PFSK-1 (cell line): ENCODE measurements at regions not wholly inside any gene's neighbourhood (a gene's known extent, or its start where the extent isn't known, plus 50 kb on each side); places are given as distances from the start of the nearest gene placed in this dataset.

Experiments
- FOXP2 ChIP-seq: optimal IDR thresholded peaks from 2 replicates; pipeline ENCODE3; 2011; ENCODE audit warnings: borderline replicate concordance, control low read depth, inconsistent platforms; ENCODE audit not compliant: insufficient read depth; ENCODE audit errors: extremely low read length, extremely low read depth
- POLR2AphosphoS5 ChIP-seq: IDR thresholded peaks from 2 replicates; pipeline ENCODE4 v1.6.1; 2012; ENCODE audit warnings: low read depth, mild to moderate bottlenecking, control low read depth, low read length, moderate library complexity
- REST ChIP-seq, 2 experiments: IDR thresholded peaks; 2 replicates each; pipeline versions ENCODE4 v1.6.1 to v1.8.0; 2011 to 2012; ENCODE audit warnings: low read depth in 2 of 2, low read length in 2 of 2, control low read depth in 1 of 2, inconsistent platforms in 1 of 2, mild to moderate bottlenecking in 1 of 2, moderate library complexity in 1 of 2; ENCODE audit not compliant: insufficient read depth in 1 of 2
- SIN3A ChIP-seq: IDR thresholded peaks from 2 replicates; pipeline ENCODE4 v1.6.1; 2012; ENCODE audit warnings: mild to moderate bottlenecking, low read length, moderate library complexity, borderline replicate concordance; ENCODE audit not compliant: insufficient read depth
- TAF1 ChIP-seq: IDR thresholded peaks from 2 replicates; pipeline ENCODE4 v1.6.1; 2012; ENCODE audit warnings: low read length, control low read depth, borderline replicate concordance; ENCODE audit not compliant: insufficient read depth

DNA sequence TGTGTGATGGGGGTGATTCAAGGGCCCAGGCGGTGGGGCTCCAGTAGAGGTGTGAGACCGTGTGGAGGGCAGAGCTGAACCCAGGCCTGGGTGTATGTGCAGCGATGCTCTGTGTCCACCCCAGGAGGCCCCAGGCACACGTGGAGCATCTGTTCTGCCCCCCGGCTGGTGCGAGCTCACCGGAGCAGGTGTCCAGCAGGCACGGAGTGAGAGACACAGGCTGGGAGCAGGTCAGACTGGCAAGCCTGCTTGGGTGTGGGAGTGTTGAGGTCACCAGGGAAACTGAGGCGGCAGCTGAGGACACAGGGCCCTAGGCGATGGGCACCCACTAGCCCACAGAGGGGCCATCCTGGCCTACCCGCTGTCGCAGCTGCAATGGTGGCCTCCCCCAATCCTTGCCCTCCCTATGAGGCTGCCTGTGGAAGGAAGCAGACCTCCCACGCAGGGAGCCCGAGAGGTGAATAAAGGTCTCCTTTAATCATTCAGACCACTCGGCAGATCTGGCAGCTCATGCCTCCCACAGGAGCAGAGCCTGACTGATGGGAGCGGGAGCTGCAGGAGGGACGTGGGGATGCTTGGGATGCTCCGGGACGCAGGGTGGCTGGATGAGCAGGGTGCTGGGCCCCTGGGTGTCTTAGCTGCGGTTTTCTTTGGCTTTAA is 1165.1 kb downstream of the BRD1 start:
- TF ChIP-seq POLR2AphosphoS5 (no peak), REST (IDR thresholded peaks at IDR 0.05; ENCODE audit: insufficient read depth in 1 of 2, low read depth in 2 of 2, low read length in 2 of 2) (no peak), FOXP2 (no peak)

DNA sequence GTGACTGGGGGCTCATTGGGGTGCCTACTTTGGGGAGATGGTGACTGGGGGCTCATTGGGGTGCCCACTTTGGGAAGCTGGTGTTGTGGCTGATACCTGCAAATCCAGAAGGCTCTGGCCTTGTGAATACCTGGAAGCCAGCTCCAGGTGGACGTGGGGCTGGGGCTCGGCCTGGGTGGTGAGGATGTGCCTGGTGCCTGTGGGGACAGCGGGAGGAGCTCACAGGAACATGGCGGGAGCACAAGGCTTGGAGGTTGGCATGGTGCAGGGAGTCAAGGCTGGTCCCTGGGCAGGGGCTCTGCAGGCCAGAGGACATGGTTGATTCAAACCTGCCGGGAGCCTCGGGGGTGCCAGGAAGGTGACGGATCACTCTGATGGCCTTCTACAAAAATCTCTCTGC is 1165.7 kb downstream of the BRD1 start:
- TF ChIP-seq SIN3A: no peak
- TF ChIP-seq POLR2AphosphoS5: no peak
- no peak for TF ChIP-seq TAF1
- no peak for TF ChIP-seq REST (IDR thresholded peaks at IDR 0.05; ENCODE audit: insufficient read depth in 1 of 2, low read depth in 2 of 2, low read length in 2 of 2)
- TF ChIP-seq FOXP2: no peak

DNA sequence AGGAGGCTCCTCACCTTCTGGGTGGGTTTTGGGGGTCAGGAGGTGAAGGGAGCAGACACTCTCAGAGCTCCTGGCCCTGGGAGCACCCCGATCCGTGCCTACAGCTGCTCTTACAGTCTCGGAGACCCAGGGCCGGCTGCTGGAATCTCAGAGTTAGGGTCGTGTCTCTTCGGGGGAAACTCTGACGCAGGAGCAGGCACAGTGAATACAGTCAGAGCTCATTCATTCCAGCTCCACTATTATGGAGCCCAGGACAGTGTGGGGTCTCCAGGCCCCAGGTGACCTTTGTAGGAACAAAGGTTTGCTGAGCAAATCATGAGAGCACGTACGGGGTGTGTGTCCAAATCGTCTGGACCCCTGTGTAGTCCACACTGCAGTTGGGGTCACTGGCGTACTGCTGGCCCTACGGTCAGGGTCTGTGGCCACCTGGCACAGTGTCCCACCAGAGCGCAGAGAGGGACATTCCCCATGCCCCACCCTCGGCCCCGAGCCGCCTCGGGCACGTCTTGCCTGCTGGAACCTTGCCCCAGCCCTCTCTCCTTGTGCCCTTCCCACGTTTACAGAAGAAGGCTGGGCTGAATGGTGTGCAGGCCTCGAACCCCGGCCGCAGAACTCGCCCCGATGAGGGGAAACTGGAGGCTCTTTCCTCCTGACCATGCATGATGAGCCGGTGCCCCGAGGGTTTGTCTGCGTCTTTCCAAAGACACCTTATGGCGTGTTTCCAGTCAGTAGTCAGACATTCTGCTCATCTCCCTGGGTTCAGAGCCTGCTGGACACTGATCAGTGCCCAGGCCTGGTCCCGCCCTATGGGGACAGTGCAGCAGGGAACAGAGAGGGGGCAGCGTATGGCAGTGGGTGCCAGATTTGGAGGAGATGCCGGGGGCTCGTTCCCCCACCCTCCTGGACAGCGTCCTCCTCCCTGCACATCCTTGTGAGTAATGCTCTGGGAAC is 1166.6 kb downstream of the BRD1 start:
- no peak for TF ChIP-seq REST (IDR thresholded peaks at IDR 0.05; ENCODE audit: insufficient read depth in 1 of 2, low read depth in 2 of 2, low read length in 2 of 2)
- no peak for TF ChIP-seq SIN3A
- no peak for TF ChIP-seq TAF1

DNA sequence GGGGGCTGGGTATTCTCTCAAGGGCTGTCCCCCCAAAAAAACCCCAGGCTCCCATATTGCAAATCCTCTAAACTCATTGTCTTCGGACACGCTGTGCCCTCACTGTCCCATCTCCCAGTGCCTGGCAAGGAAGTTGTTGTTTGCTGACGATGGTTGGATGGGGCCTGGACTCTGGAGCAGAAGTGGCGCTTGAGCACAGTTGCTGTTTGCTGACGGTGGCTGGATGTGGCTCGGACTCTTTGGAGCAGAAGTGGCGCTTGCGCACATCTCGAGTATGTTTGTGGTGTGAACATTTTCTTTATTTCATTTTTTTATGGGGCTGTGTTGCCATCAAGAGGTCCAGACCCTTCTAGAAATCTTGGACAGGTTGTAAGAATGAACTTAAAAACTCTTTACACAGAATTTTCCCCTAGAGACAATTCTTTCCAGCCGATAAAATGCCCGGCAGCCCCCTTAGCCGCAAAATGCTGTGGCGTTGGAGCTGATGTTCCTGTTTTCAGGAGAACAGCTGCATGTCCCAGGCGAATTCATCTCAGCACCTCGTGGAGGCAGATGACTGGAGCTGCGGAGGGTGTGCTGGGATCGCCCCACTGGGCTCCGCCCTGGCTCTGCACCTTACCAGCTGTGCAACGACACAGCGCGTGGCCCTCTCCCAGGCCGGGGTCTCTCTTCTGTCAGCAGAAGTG is 1167.4 kb downstream of the BRD1 start:
- no peak for TF ChIP-seq REST (IDR thresholded peaks at IDR 0.05; ENCODE audit: insufficient read depth in 1 of 2, low read depth in 2 of 2, low read length in 2 of 2)
- no peak for TF ChIP-seq SIN3A
